K562 (cell line): ENCODE measurements at regions not wholly inside any gene's neighbourhood (a gene's known extent, or its start where the extent isn't known, plus 50 kb on each side); places are given as distances from the start of the nearest gene placed in this dataset.

ENCODE experiments used
- CTCF ChIP-seq, 3 experiments: IDR thresholded peaks in 2 of 3; conservative IDR thresholded peaks in 1 of 3; 2 replicates each; pipeline ENCODE4 v1.5.1; 2011 to 2012; ENCODE audit warnings: low read length in 3 of 3, mild to moderate bottlenecking in 3 of 3, control low read depth in 2 of 3, improper control_type of control experiment in 1 of 3, inconsistent platforms in 1 of 3, low read depth in 1 of 3, mixed read lengths in 1 of 3, moderate library complexity in 1 of 3; ENCODE audit not compliant: insufficient read depth in 2 of 3
- ETV6 ChIP-seq, 3 experiments: fragments of 150-350 bp in 1 of 3; sonication (generic) in 1 of 3; formaldehyde crosslinking in 1 of 3; IDR thresholded peaks; 2 replicates each; pipeline versions ENCODE4 v1.6.1 to v1.8.0; 2014 to 2022; ENCODE audit warnings: borderline replicate concordance in 2 of 3, low read depth in 2 of 3, antibody characterized with exemption in 1 of 3, low read length in 1 of 3, mild to moderate bottlenecking in 1 of 3, missing genetic modification reagents in 1 of 3
- MAFK ChIP-seq: IDR thresholded peaks from 2 replicates; pipeline ENCODE4 v1.6.1; 2011; ENCODE audit warnings: low read length, improper control_type of control experiment
- NCOR1 ChIP-seq: fragments of 450-650 bp; IDR thresholded peaks from 2 replicates; pipeline ENCODE4 v1.6.1; 2016; ENCODE audit warnings: mild to moderate bottlenecking, moderate library complexity
- NR4A1 ChIP-seq, 2 experiments: fragments of 250-450 bp in 1 of 2; fragments of 450-650 bp in 1 of 2; sonication (Bioruptor Pico) in 1 of 2; IDR thresholded peaks; 2 replicates each; pipeline versions ENCODE4 v1.4.0 to v1.6.1; 2016 to 2020; ENCODE audit warnings: mild to moderate bottlenecking in 2 of 2, missing compliant biosample characterization in 1 of 2, missing genetic modification characterization in 1 of 2, moderate library complexity in 1 of 2
- PBX2 ChIP-seq, 2 experiments: IDR thresholded peaks in 1 of 2; conservative IDR thresholded peaks in 1 of 2; 2 replicates each; pipeline ENCODE4 v1.6.1; 2016; ENCODE audit warnings: low read depth in 2 of 2, mild to moderate bottlenecking in 1 of 2, missing compliant biosample characterization in 1 of 2, missing genetic modification characterization in 1 of 2, moderate library complexity in 1 of 2
- RBM17 ChIP-seq: fragments of 200-400 bp; formaldehyde crosslinking; IDR thresholded peaks from 2 replicates; pipeline ENCODE4 v1.6.1; 2017; ENCODE audit warnings: low read depth, mild to moderate bottlenecking, low read length, borderline replicate concordance
- RBM34 ChIP-seq: fragments of 200-400 bp; formaldehyde crosslinking; IDR thresholded peaks from 2 replicates; pipeline ENCODE4 v1.6.1; 2018; ENCODE audit warnings: low read length, borderline replicate concordance; ENCODE audit not compliant: insufficient read depth
- TBP ChIP-seq: optimal IDR thresholded peaks from 2 replicates; pipeline ENCODE3; 2011; ENCODE audit warnings: low read depth, low read length, improper control_type of control experiment
- TCF7L2 ChIP-seq: fragments of 150-350 bp; IDR thresholded peaks from 2 replicates; pipeline ENCODE4 v1.6.1; 2016; ENCODE audit warnings: low read depth, mild to moderate bottlenecking, low read length, moderate library complexity

GRCh38 chr18:78601923-78602322, 377.7 kb upstream of the SALL3 start:
- TF ChIP-seq RBM17 (no peak), CTCF (IDR thresholded peaks at IDR 0.05 in 2 of 3, conservative IDR thresholded peaks at IDR 0.05 in 1 of 3; ENCODE audit: insufficient read depth in 2 of 3, low read depth in 1 of 3, low read length in 3 of 3) (no peak), MAFK (no peak), NR4A1 (CRISPR knock-in tag; IDR thresholded peaks at IDR 0.05) (no peak), NR4A1 (tag; IDR thresholded peaks at IDR 0.05) (no peak), NCOR1 (no peak), PBX2 (CRISPR knock-in tag; IDR thresholded peaks at IDR 0.05; ENCODE audit: low read depth) (no peak), PBX2 (tag; conservative IDR thresholded peaks at IDR 0.05; ENCODE audit: low read depth) (no peak), TBP (no peak), RBM34 (no peak), TCF7L2 (no peak), ETV6 (IDR thresholded peaks at IDR 0.05; ENCODE audit: borderline replicate concordance in 1 of 2, low read depth in 2 of 2, low read length in 1 of 2) (no peak), ETV6 (CRISPR knock-in tag; IDR thresholded peaks at IDR 0.05; ENCODE audit: borderline replicate concordance) (no peak)
